ENCODE measurements at regions not wholly inside any gene's neighbourhood (a gene's known extent, or its start where the extent isn't known, plus 50 kb on each side); places are given as distances from the start of the nearest gene placed in this dataset.

- H3K36me3 ChIP-seq (ENCODE audit: control insufficient read depth, insufficient read depth, low read length) = no peaks in the 10 kb centered on the region
- no peaks in the 10 kb centered on the region for H3K27me3 ChIP-seq (ENCODE audit: control insufficient read depth, insufficient read depth, low read length, poor library complexity, severe bottlenecking)
- H3K27ac ChIP-seq (ENCODE audit: insufficient read depth, low read depth, low read length, poor library complexity, severe bottlenecking) = no peak overlapping the region
- H3K4me3 ChIP-seq (ENCODE audit: insufficient read depth, low read depth, low read length) = no peak overlapping the region
- H3K9me3 ChIP-seq (ENCODE audit: control insufficient read depth, low read length) = no peaks in the 10 kb centered on the region
- H3K4me1 ChIP-seq (ENCODE audit: control insufficient read depth, insufficient read depth, low read length) = no peaks in the 10 kb centered on the region
Measured at GRCh38 chr4:61079427-61079826, 120.7 kb upstream of the ADGRL3 start.

- H3K27me3 ChIP-seq (ENCODE audit: control insufficient read depth, insufficient read depth, low read length, poor library complexity, severe bottlenecking) = no peaks in the 10 kb centered on the region
- WGBS, 2 experiments = 78 to 83% methylated on average over 1 of the region's 2 CpGs
- H3K9me3 ChIP-seq (ENCODE audit: control insufficient read depth, low read length) = no peaks in the 10 kb centered on the region
- H3K27ac ChIP-seq (ENCODE audit: insufficient read depth, low read depth, low read length, poor library complexity, severe bottlenecking) = no peak overlapping the region
- H3K36me3 ChIP-seq (ENCODE audit: control insufficient read depth, insufficient read depth, low read length) = no peaks in the 10 kb centered on the region
- no peak overlapping the region for H3K4me3 ChIP-seq (ENCODE audit: insufficient read depth, low read depth, low read length)
- H3K4me1 ChIP-seq (ENCODE audit: control insufficient read depth, insufficient read depth, low read length) = no peaks in the 10 kb centered on the region
Measured at GRCh38 chr4:61079976-61080375, 120.2 kb upstream of the ADGRL3 start.

GRCh38 chr4:61085534-61085933 is 114.6 kb upstream of the ADGRL3 start:
- H3K4me1 ChIP-seq (ENCODE audit: control insufficient read depth, insufficient read depth, low read length) = peaks cover 4% of the 10 kb centered on the region
- H3K9me3 ChIP-seq (ENCODE audit: control insufficient read depth, low read length) = no peaks in the 10 kb centered on the region
- H3K27ac ChIP-seq (ENCODE audit: insufficient read depth, low read depth, low read length, poor library complexity, severe bottlenecking) = no peak overlapping the region
- H3K36me3 ChIP-seq (ENCODE audit: control insufficient read depth, insufficient read depth, low read length) = no peaks in the 10 kb centered on the region
- no peaks in the 10 kb centered on the region for H3K27me3 ChIP-seq (ENCODE audit: control insufficient read depth, insufficient read depth, low read length, poor library complexity, severe bottlenecking)
- H3K4me3 ChIP-seq (ENCODE audit: insufficient read depth, low read depth, low read length) = no peak overlapping the region
- WGBS, 2 experiments = 94 to 100% methylated on average over 2 of the region's 2 CpGs

- peaks cover 4% of the 10 kb centered on the region for H3K4me1 ChIP-seq (ENCODE audit: control insufficient read depth, insufficient read depth, low read length)
- 55 to 66% methylated on average over 3 of the region's 4 CpGs for WGBS, 2 experiments
Measured at GRCh38 chr4:61086357-61086756, 113.8 kb upstream of the ADGRL3 start.

GRCh38 chr4:61086979-61087378 is 113.1 kb upstream of the ADGRL3 start:
- no peak overlapping the region for H3K27ac ChIP-seq (ENCODE audit: insufficient read depth, low read depth, low read length, poor library complexity, severe bottlenecking)
- H3K4me1 ChIP-seq (ENCODE audit: control insufficient read depth, insufficient read depth, low read length) = peaks cover 4% of the 10 kb centered on the region
- WGBS, 2 experiments = 95 to 97% methylated on average over 2 to 3 of the region's 3 CpGs
- no peaks in the 10 kb centered on the region for H3K9me3 ChIP-seq (ENCODE audit: control insufficient read depth, low read length)
- H3K36me3 ChIP-seq (ENCODE audit: control insufficient read depth, insufficient read depth, low read length) = no peaks in the 10 kb centered on the region
- no peaks in the 10 kb centered on the region for H3K27me3 ChIP-seq (ENCODE audit: control insufficient read depth, insufficient read depth, low read length, poor library complexity, severe bottlenecking)
- no peak overlapping the region for H3K4me3 ChIP-seq (ENCODE audit: insufficient read depth, low read depth, low read length)

More at GRCh38 chr4:61086357-61086756, 113.8 kb upstream of the ADGRL3 start:
- Histone ChIP-seq H3K4me3 (ENCODE audit: insufficient read depth, low read depth, low read length) (no peak overlapping the region), H3K27ac (ENCODE audit: insufficient read depth, low read depth, low read length, poor library complexity, severe bottlenecking) (no peak overlapping the region), H3K9me3 (ENCODE audit: control insufficient read depth, low read length) (no peaks in the 10 kb centered on the region), H3K36me3 (ENCODE audit: control insufficient read depth, insufficient read depth, low read length) (no peaks in the 10 kb centered on the region), H3K27me3 (ENCODE audit: control insufficient read depth, insufficient read depth, low read length, poor library complexity, severe bottlenecking) (no peaks in the 10 kb centered on the region)

- H3K4me1 ChIP-seq (ENCODE audit: control insufficient read depth, insufficient read depth, low read length) = no peaks in the 10 kb centered on the region
- H3K36me3 ChIP-seq (ENCODE audit: control insufficient read depth, insufficient read depth, low read length) = no peaks in the 10 kb centered on the region
- H3K4me3 ChIP-seq (ENCODE audit: insufficient read depth, low read depth, low read length) = no peak overlapping the region
- H3K9me3 ChIP-seq (ENCODE audit: control insufficient read depth, low read length) = no peaks in the 10 kb centered on the region
- no peaks in the 10 kb centered on the region for H3K27me3 ChIP-seq (ENCODE audit: control insufficient read depth, insufficient read depth, low read length, poor library complexity, severe bottlenecking)
- no peak overlapping the region for H3K27ac ChIP-seq (ENCODE audit: insufficient read depth, low read depth, low read length, poor library complexity, severe bottlenecking)
- WGBS, 2 experiments = 93 to 95% methylated on average over 6 of the region's 6 CpGs
Measured at GRCh38 chr4:61094854-61095598, 105.1 kb upstream of the ADGRL3 start.

GRCh38 chr4:61128682-61129081 is 71.4 kb upstream of the ADGRL3 start:
- Histone ChIP-seq H3K27me3 (ENCODE audit: control insufficient read depth, insufficient read depth, low read length, poor library complexity, severe bottlenecking) (no peaks in the 10 kb centered on the region), H3K36me3 (ENCODE audit: control insufficient read depth, insufficient read depth, low read length) (no peaks in the 10 kb centered on the region), H3K4me3 (ENCODE audit: insufficient read depth, low read depth, low read length) (no peak overlapping the region), H3K4me1 (ENCODE audit: control insufficient read depth, insufficient read depth, low read length) (no peaks in the 10 kb centered on the region), H3K9me3 (ENCODE audit: control insufficient read depth, low read length) (no peaks in the 10 kb centered on the region), H3K27ac (ENCODE audit: insufficient read depth, low read depth, low read length, poor library complexity, severe bottlenecking) (no peak overlapping the region)
- WGBS, 2 experiments = 86% methylated on average over 3 of the region's 3 CpGs

GRCh38 chr4:61129971-61130370 is 70.2 kb upstream of the ADGRL3 start:
- Histone ChIP-seq H3K4me1 (ENCODE audit: control insufficient read depth, insufficient read depth, low read length) (no peaks in the 10 kb centered on the region), H3K27ac (ENCODE audit: insufficient read depth, low read depth, low read length, poor library complexity, severe bottlenecking) (no peak overlapping the region), H3K27me3 (ENCODE audit: control insufficient read depth, insufficient read depth, low read length, poor library complexity, severe bottlenecking) (no peaks in the 10 kb centered on the region), H3K4me3 (ENCODE audit: insufficient read depth, low read depth, low read length) (no peak overlapping the region), H3K9me3 (ENCODE audit: control insufficient read depth, low read length) (no peaks in the 10 kb centered on the region), H3K36me3 (ENCODE audit: control insufficient read depth, insufficient read depth, low read length) (no peaks in the 10 kb centered on the region)
- 92 to 93% methylated on average over 5 of the region's 5 CpGs for WGBS, 2 experiments

- Histone ChIP-seq H3K9me3 (ENCODE audit: control insufficient read depth, low read length) (no peaks in the 10 kb centered on the region), H3K4me3 (ENCODE audit: insufficient read depth, low read depth, low read length) (no peak overlapping the region), H3K4me1 (ENCODE audit: control insufficient read depth, insufficient read depth, low read length) (no peaks in the 10 kb centered on the region), H3K27ac (ENCODE audit: insufficient read depth, low read depth, low read length, poor library complexity, severe bottlenecking) (no peak overlapping the region), H3K36me3 (ENCODE audit: control insufficient read depth, insufficient read depth, low read length) (no peaks in the 10 kb centered on the region), H3K27me3 (ENCODE audit: control insufficient read depth, insufficient read depth, low read length, poor library complexity, severe bottlenecking) (no peaks in the 10 kb centered on the region)
- 93 to 95% methylated on average over 1 of the region's 1 CpG for WGBS, 2 experiments
Measured at GRCh38 chr4:61143461-61143860, 56.7 kb upstream of the ADGRL3 start.

GRCh38 chr4:61149278-61149677 is 50.8 kb upstream of the ADGRL3 start:
- H3K4me1 ChIP-seq (ENCODE audit: control insufficient read depth, insufficient read depth, low read length) = no peaks in the 10 kb centered on the region
- H3K27ac ChIP-seq (ENCODE audit: insufficient read depth, low read depth, low read length, poor library complexity, severe bottlenecking) = no peak overlapping the region

More at GRCh38 chr4:61149278-61149677, 50.8 kb upstream of the ADGRL3 start:
- H3K36me3 ChIP-seq (ENCODE audit: control insufficient read depth, insufficient read depth, low read length) = no peaks in the 10 kb centered on the region
- no peaks in the 10 kb centered on the region for H3K27me3 ChIP-seq (ENCODE audit: control insufficient read depth, insufficient read depth, low read length, poor library complexity, severe bottlenecking)
- H3K9me3 ChIP-seq (ENCODE audit: control insufficient read depth, low read length) = no peaks in the 10 kb centered on the region
- no peak overlapping the region for H3K4me3 ChIP-seq (ENCODE audit: insufficient read depth, low read depth, low read length)

All from ectodermal cell (in vitro differentiated cells).